ENCODE measurements at regions not wholly inside any gene's neighbourhood (a gene's known extent, or its start where the extent isn't known, plus 50 kb on each side); places are given as distances from the start of the nearest gene placed in this dataset.
"Not testable (repeated sequence)": the region's sequence is repeated elsewhere in the genome, so short reads cannot be mapped to it uniquely, and the experiment has no call there.

DNA sequence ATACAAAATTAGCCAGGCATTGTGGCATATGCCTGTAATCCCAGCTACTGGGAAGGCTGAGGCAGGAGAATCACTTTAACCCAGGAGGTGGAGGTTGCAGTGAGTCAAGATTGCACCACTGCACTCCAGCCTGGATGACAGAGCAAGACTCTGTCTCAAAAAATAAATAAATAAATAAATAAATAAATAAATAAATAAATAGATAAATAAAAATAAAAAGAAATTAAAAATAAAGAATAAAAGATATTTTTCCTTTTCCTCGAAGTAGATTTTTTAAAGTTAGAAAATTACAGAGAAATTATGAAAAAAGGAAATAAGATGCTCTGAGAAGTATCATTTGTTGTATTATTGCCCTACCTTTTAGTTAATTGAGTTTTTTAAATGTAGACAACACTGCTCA is 1906.1 kb downstream of the MAT2B start:
- not testable (repeated sequence) for H3K9me3 ChIP-seq (ENCODE audit: control insufficient read depth in 1 of 2, low read length in 2 of 2); H3K27ac ChIP-seq (ENCODE audit: low read length); H3K4me1 ChIP-seq (ENCODE audit: control insufficient read depth in 1 of 2, insufficient read depth in 2 of 2, low read length in 2 of 2); H3K4me3 ChIP-seq (ENCODE audit: low read depth in 1 of 2, low read length in 2 of 2); H3K27me3 ChIP-seq (ENCODE audit: low read depth, low read length); H3K36me3 ChIP-seq (ENCODE audit: control insufficient read depth in 1 of 2, insufficient read depth in 2 of 2, low read length in 2 of 2)

GRCh38 chr5:165420493-165420892 is 1915.1 kb downstream of the MAT2B start:
- Histone ChIP-seq H3K27ac (ENCODE audit: low read length) (no peak overlapping the region), H3K36me3 (ENCODE audit: control insufficient read depth in 1 of 2, insufficient read depth in 2 of 2, low read length in 2 of 2) (no peaks in the 10 kb centered on the region), H3K4me3 (ENCODE audit: low read depth in 1 of 2, low read length in 2 of 2) (no peak overlapping the region), H3K9me3 (ENCODE audit: control insufficient read depth in 1 of 2, low read length in 2 of 2) (no peaks in the 10 kb centered on the region), H3K27me3 (ENCODE audit: low read depth, low read length) (no peaks in the 10 kb centered on the region), H3K4me1 (ENCODE audit: control insufficient read depth in 1 of 2, insufficient read depth in 2 of 2, low read length in 2 of 2) (no peaks in the 10 kb centered on the region)

GRCh38 chr5:165423697-165424299 is 1918.4 kb downstream of the MAT2B start:
- Histone ChIP-seq H3K27ac (ENCODE audit: low read length) (no peak overlapping the region), H3K9me3 (ENCODE audit: control insufficient read depth in 1 of 2, low read length in 2 of 2) (no peaks in the 10 kb centered on the region), H3K36me3 (ENCODE audit: control insufficient read depth in 1 of 2, insufficient read depth in 2 of 2, low read length in 2 of 2) (no peaks in the 10 kb centered on the region), H3K27me3 (ENCODE audit: low read depth, low read length) (no peaks in the 10 kb centered on the region), H3K4me1 (ENCODE audit: control insufficient read depth in 1 of 2, insufficient read depth in 2 of 2, low read length in 2 of 2) (no peaks in the 10 kb centered on the region), H3K4me3 (ENCODE audit: low read depth in 1 of 2, low read length in 2 of 2) (no peak overlapping the region)

DNA sequence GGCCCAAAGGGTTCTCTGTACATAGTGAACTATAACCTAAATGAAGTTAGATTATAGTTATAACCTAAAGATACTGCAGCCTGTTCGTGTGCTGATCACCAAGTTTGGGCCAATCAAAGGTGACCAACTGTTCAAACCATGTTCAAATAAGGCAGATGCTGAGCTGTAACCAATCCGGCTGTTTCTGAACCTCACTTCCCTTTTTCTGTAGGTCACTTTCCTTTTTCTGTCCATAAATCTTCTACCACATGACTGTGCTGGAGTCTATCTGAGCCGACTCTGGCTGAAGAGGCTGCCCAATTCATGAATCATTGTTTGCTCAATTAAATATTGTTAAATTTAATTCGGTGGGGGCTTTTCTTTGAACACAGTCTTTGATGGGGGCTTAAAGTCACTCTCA is 1920.2 kb downstream of the MAT2B start:
- no peaks in the 10 kb centered on the region for H3K36me3 ChIP-seq (ENCODE audit: control insufficient read depth in 1 of 2, insufficient read depth in 2 of 2, low read length in 2 of 2)
- H3K27ac ChIP-seq (ENCODE audit: low read length) = no peak overlapping the region
- no peaks in the 10 kb centered on the region for H3K4me1 ChIP-seq (ENCODE audit: control insufficient read depth in 1 of 2, insufficient read depth in 2 of 2, low read length in 2 of 2)

DNA sequence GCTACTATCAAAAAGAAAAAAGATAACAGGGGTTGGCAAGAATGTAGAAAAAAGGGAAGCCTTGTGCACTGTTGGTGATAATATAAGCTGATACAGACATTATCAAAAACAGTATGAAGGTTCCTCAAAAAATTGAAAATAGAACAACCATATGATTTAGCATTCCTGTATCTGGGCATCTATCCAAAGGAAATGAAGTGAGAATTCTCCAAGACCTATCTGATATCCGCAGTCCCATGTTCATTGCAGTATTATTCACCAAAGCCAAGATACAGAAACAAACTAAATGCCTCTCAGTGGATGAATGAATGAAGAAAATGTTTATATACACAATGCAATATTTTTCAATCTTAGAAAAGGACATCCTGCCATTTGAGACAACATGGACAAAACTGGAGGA is 1943.3 kb downstream of the MAT2B start:
- no peaks in the 10 kb centered on the region for H3K9me3 ChIP-seq (ENCODE audit: control insufficient read depth in 1 of 2, low read length in 2 of 2)
- no peak overlapping the region for H3K27ac ChIP-seq (ENCODE audit: low read length)
- H3K4me1 ChIP-seq (ENCODE audit: control insufficient read depth in 1 of 2, insufficient read depth in 2 of 2, low read length in 2 of 2) = no peaks in the 10 kb centered on the region
- H3K27me3 ChIP-seq (ENCODE audit: low read depth, low read length) = no peaks in the 10 kb centered on the region
- no peak overlapping the region for H3K4me3 ChIP-seq (ENCODE audit: low read depth in 1 of 2, low read length in 2 of 2)
- no peaks in the 10 kb centered on the region for H3K36me3 ChIP-seq (ENCODE audit: control insufficient read depth in 1 of 2, insufficient read depth in 2 of 2, low read length in 2 of 2)

More for the DNA sequence above, 1920.2 kb downstream of the MAT2B start:
- H3K9me3 ChIP-seq (ENCODE audit: control insufficient read depth in 1 of 2, low read length in 2 of 2) = no peaks in the 10 kb centered on the region
- H3K4me3 ChIP-seq (ENCODE audit: low read depth in 1 of 2, low read length in 2 of 2) = no peak overlapping the region
- H3K27me3 ChIP-seq (ENCODE audit: low read depth, low read length) = no peaks in the 10 kb centered on the region

- H3K27ac ChIP-seq (ENCODE audit: low read length) = no peak overlapping the region
These were observed 1952.6 kb downstream of the MAT2B start for GRCh38 chr5:165457859-165458481.

DNA sequence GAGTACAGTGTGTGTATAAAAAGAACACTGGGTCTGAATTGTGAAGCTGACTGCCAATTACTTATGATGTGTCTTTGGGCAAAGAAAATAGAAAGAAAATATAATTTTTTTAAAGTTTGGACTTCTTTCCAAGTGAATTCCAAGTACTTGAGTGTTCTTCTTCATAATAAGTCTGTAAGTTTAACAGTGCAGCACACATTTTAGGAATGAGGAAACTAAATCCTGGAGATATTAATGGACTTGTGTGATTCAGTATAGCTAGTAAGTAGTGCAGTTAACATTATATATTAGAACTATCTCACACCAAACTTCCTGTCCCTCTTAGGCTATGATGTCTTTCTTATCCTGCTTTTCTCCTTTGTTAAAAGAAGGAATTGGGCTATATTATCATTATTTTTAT is 1953.8 kb downstream of the MAT2B start:
- Histone ChIP-seq H3K9me3 (ENCODE audit: control insufficient read depth in 1 of 2, low read length in 2 of 2) (no peaks in the 10 kb centered on the region), H3K36me3 (ENCODE audit: control insufficient read depth in 1 of 2, insufficient read depth in 2 of 2, low read length in 2 of 2) (no peaks in the 10 kb centered on the region), H3K4me1 (ENCODE audit: control insufficient read depth in 1 of 2, insufficient read depth in 2 of 2, low read length in 2 of 2) (no peaks in the 10 kb centered on the region), H3K27ac (ENCODE audit: low read length) (no peak overlapping the region), H3K27me3 (ENCODE audit: low read depth, low read length) (no peaks in the 10 kb centered on the region), H3K4me3 (ENCODE audit: low read depth in 1 of 2, low read length in 2 of 2) (no peak overlapping the region)

More at GRCh38 chr5:165457859-165458481, 1952.6 kb downstream of the MAT2B start:
- no peaks in the 10 kb centered on the region for H3K36me3 ChIP-seq (ENCODE audit: control insufficient read depth in 1 of 2, insufficient read depth in 2 of 2, low read length in 2 of 2)
- no peaks in the 10 kb centered on the region for H3K4me1 ChIP-seq (ENCODE audit: control insufficient read depth in 1 of 2, insufficient read depth in 2 of 2, low read length in 2 of 2)
- H3K4me3 ChIP-seq (ENCODE audit: low read depth in 1 of 2, low read length in 2 of 2) = no peak overlapping the region
- no peaks in the 10 kb centered on the region for H3K27me3 ChIP-seq (ENCODE audit: low read depth, low read length)
- no peaks in the 10 kb centered on the region for H3K9me3 ChIP-seq (ENCODE audit: control insufficient read depth in 1 of 2, low read length in 2 of 2)

GRCh38 chr5:165460911-165461310 is 1955.5 kb downstream of the MAT2B start:
- Histone ChIP-seq H3K27ac (ENCODE audit: low read length) (no peak overlapping the region), H3K4me3 (ENCODE audit: low read depth in 1 of 2, low read length in 2 of 2) (no peak overlapping the region), H3K27me3 (ENCODE audit: low read depth, low read length) (no peaks in the 10 kb centered on the region), H3K9me3 (ENCODE audit: control insufficient read depth in 1 of 2, low read length in 2 of 2) (no peaks in the 10 kb centered on the region), H3K4me1 (ENCODE audit: control insufficient read depth in 1 of 2, insufficient read depth in 2 of 2, low read length in 2 of 2) (no peaks in the 10 kb centered on the region), H3K36me3 (ENCODE audit: control insufficient read depth in 1 of 2, insufficient read depth in 2 of 2, low read length in 2 of 2) (no peaks in the 10 kb centered on the region)

DNA sequence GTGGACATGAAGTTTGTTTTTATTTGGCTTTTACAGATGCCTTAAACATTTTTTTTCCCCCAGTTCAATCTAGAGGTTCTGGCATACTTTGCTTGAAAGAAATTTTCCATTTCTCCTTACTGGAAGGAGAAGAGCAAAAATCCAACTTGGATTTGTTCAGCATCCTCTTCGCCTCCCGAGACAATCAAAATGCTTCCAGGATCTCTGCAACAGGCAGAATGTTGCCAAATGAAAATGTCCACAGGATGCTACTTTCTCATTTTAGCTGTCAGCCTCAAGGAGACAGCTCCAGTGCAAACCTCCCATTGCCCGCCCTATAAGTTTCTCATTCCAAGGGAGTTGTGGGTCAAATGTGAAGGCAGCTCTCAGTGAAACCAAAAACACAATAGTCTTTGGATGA is 1972.1 kb downstream of the MAT2B start:
- H3K27ac ChIP-seq (ENCODE audit: low read length) = no peak overlapping the region
- no peaks in the 10 kb centered on the region for H3K36me3 ChIP-seq (ENCODE audit: control insufficient read depth in 1 of 2, insufficient read depth in 2 of 2, low read length in 2 of 2)
- H3K27me3 ChIP-seq (ENCODE audit: low read depth, low read length) = no peaks in the 10 kb centered on the region
- no peaks in the 10 kb centered on the region for H3K9me3 ChIP-seq (ENCODE audit: control insufficient read depth in 1 of 2, low read length in 2 of 2)
- no peak overlapping the region for H3K4me3 ChIP-seq (ENCODE audit: low read depth in 1 of 2, low read length in 2 of 2)
- no peaks in the 10 kb centered on the region for H3K4me1 ChIP-seq (ENCODE audit: control insufficient read depth in 1 of 2, insufficient read depth in 2 of 2, low read length in 2 of 2)

DNA sequence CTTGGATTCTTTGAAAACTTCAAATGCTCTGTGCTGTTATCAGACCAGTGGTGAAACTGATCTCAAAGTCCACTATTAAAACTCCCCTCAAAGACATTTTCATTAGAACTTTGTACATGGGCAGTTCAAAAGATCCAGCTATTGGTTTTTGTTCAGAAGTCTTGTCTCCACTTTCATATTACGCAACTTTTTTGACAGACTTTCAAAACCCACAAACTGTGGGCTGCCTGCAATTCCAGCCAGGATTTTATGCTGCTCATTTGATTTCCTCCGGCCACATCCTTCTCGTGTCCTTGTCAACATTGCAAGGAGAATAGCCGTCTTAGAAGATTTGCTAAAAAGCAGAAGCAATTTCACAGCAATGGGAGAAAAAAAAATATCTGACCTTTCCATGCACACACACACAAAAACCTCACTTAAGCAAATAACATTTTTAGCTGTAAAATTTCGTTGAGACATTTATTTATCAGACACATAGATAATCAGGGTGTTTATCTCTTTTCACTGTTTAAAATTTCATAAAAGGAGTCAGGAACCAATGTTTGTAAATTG is 1990.5 kb downstream of the MAT2B start:
- no peak overlapping the region for H3K4me3 ChIP-seq (ENCODE audit: low read depth in 1 of 2, low read length in 2 of 2)
- no peaks in the 10 kb centered on the region for H3K27me3 ChIP-seq (ENCODE audit: low read depth, low read length)
- no peaks in the 10 kb centered on the region for H3K36me3 ChIP-seq (ENCODE audit: control insufficient read depth in 1 of 2, insufficient read depth in 2 of 2, low read length in 2 of 2)
- no peak overlapping the region for H3K27ac ChIP-seq (ENCODE audit: low read length)
- no peaks in the 10 kb centered on the region for H3K9me3 ChIP-seq (ENCODE audit: control insufficient read depth in 1 of 2, low read length in 2 of 2)
- no peaks in the 10 kb centered on the region for H3K4me1 ChIP-seq (ENCODE audit: control insufficient read depth in 1 of 2, insufficient read depth in 2 of 2, low read length in 2 of 2)

GRCh38 chr5:165497707-165498106 is 1992.3 kb downstream of the MAT2B start:
- Histone ChIP-seq H3K36me3 (ENCODE audit: control insufficient read depth in 1 of 2, insufficient read depth in 2 of 2, low read length in 2 of 2) (no peaks in the 10 kb centered on the region), H3K4me1 (ENCODE audit: control insufficient read depth in 1 of 2, insufficient read depth in 2 of 2, low read length in 2 of 2) (no peaks in the 10 kb centered on the region), H3K9me3 (ENCODE audit: control insufficient read depth in 1 of 2, low read length in 2 of 2) (no peaks in the 10 kb centered on the region), H3K27ac (ENCODE audit: low read length) (no peak overlapping the region), H3K27me3 (ENCODE audit: low read depth, low read length) (no peaks in the 10 kb centered on the region), H3K4me3 (ENCODE audit: low read depth in 1 of 2, low read length in 2 of 2) (no peak overlapping the region)

Measured in muscle layer of duodenum (tissue), 2 donors.